Neural cell (in vitro differentiated cells): ENCODE measurements at regions not wholly inside any gene's neighbourhood (a gene's known extent, or its start where the extent isn't known, plus 50 kb on each side); places are given as distances from the start of the nearest gene placed in this dataset.

Source experiments
- H2AFZ ChIP-seq: fragments of 200-600, 300-800 bp; sonication (generic), shearing (Covaris generic); 2 replicates; pipeline ENCODE4 v1.6.0; 2014; ENCODE audit warnings: low read depth, mild to moderate bottlenecking, antibody characterized with exemption, low read length, moderate library complexity
- H3F3A ChIP-seq: fragments of 200-600 bp; shearing (Covaris generic); 2 replicates; pipeline ENCODE4 v1.6.1; 2016; ENCODE audit warnings: mild to moderate bottlenecking, moderate library complexity, mixed read lengths, antibody characterized with exemption, low read length; ENCODE audit not compliant: insufficient read depth, poor library complexity, severe bottlenecking
- H3K27ac ChIP-seq: fragments of 200-600, 300-800 bp; sonication (generic), shearing (Covaris generic); 2 replicates; pipeline ENCODE4 v1.5.1; 2014; ENCODE audit warnings: mild to moderate bottlenecking, low read length, moderate library complexity
- H3K27me3 ChIP-seq: fragments of 300-800, 200-600 bp; sonication (generic), shearing (Covaris generic); 2 replicates; pipeline ENCODE4 v1.6.0; 2014; ENCODE audit warnings: mild to moderate bottlenecking, low read depth, low read length, moderate library complexity; ENCODE audit not compliant: insufficient read depth
- H3K36me3 ChIP-seq: fragments of 300-800, 200-600 bp; sonication (generic), shearing (Covaris generic); 2 replicates; pipeline ENCODE4 v1.5.1; 2014; ENCODE audit warnings: mild to moderate bottlenecking, antibody characterized with exemption, low read length, moderate library complexity; ENCODE audit not compliant: insufficient read depth
- H3K4me2 ChIP-seq: fragments of 300-800, 200-600 bp; sonication (generic), shearing (Covaris generic); 2 replicates; pipeline ENCODE4 v1.6.0; 2014; ENCODE audit warnings: mild to moderate bottlenecking, low read length
- H3K4me3 ChIP-seq: fragments of 300-800, 200-600 bp; sonication (generic), shearing (Covaris generic); 2 replicates; pipeline ENCODE4 v1.5.1; 2014; ENCODE audit warnings: mild to moderate bottlenecking, low read length, moderate library complexity
- H3K79me2 ChIP-seq: fragments of 200-600 bp; shearing (Covaris generic); replicated peaks from 2 replicates; pipeline ENCODE4 v1.6.0; 2014; ENCODE audit warnings: mild to moderate bottlenecking, low read length, moderate library complexity; ENCODE audit not compliant: insufficient read depth
- H3K9ac ChIP-seq: fragments of 300-800, 200-600 bp; sonication (generic), shearing (Covaris generic); 2 replicates; pipeline ENCODE4 v1.6.1; 2016; ENCODE audit warnings: mild to moderate bottlenecking, low read length, mixed read lengths
- H3K9me2 ChIP-seq: fragments of 200-600 bp; shearing (Covaris generic); 2 replicates; pipeline ENCODE4 v1.6.1; 2016; ENCODE audit warnings: mild to moderate bottlenecking, low read length, mixed read lengths; ENCODE audit not compliant: insufficient read depth
- H3K9me3 ChIP-seq: fragments of 200-600, 300-800 bp; sonication (generic), shearing (Covaris generic); 2 replicates; pipeline ENCODE4 v1.6.1; 2016; ENCODE audit warnings: mild to moderate bottlenecking, mixed run types, low read length, moderate library complexity, mixed read lengths
- H4K20me1 ChIP-seq: fragments of 200-600 bp; shearing (Covaris generic); 2 replicates; pipeline ENCODE4 v1.6.1; 2016; ENCODE audit warnings: mild to moderate bottlenecking, mixed run types; ENCODE audit not compliant: insufficient read depth
- CTCF ChIP-seq: fragments of 450-650 bp; IDR thresholded peaks from 2 replicates; pipeline ENCODE4 v1.5.1; 2014; ENCODE audit warnings: antibody characterized with exemption, mild to moderate bottlenecking, moderate library complexity; ENCODE audit not compliant: poor library complexity, severe bottlenecking
- EP300 ChIP-seq: fragments of 450-650 bp; conservative IDR thresholded peaks from 2 replicates; pipeline ENCODE4 v1.6.1; 2014; ENCODE audit warnings: antibody characterized with exemption, mild to moderate bottlenecking, moderate library complexity; ENCODE audit not compliant: poor library complexity, severe bottlenecking
- EZH2 ChIP-seq: fragments of 200-600, 300-800 bp; shearing (Covaris generic), sonication (generic); IDR thresholded peaks from 2 replicates; pipeline ENCODE4 v1.6.1; 2014; ENCODE audit warnings: antibody characterized with exemption, low read length, borderline replicate concordance, mild to moderate bottlenecking; ENCODE audit not compliant: insufficient read depth, poor library complexity, severe bottlenecking
- MXI1 ChIP-seq: fragments of 450-650 bp; conservative IDR thresholded peaks from 2 replicates; pipeline ENCODE4 v1.6.1; 2014; ENCODE audit warnings: antibody characterized with exemption, mild to moderate bottlenecking; ENCODE audit not compliant: poor library complexity, severe bottlenecking
- POLR2AphosphoS5 ChIP-seq: IDR thresholded peaks from 2 replicates; pipeline ENCODE4 v1.6.1; 2012
- RAD21 ChIP-seq: fragments of 450-650 bp; conservative IDR thresholded peaks from 2 replicates; pipeline ENCODE4 v1.6.1; 2014; ENCODE audit warnings: antibody characterized with exemption, mild to moderate bottlenecking, moderate library complexity
- REST ChIP-seq: IDR thresholded peaks from 2 replicates; pipeline ENCODE4 v1.6.1; 2012; ENCODE audit warnings: borderline replicate concordance
- SMC3 ChIP-seq: fragments of 450-650 bp; conservative IDR thresholded peaks from 2 replicates; pipeline ENCODE4 v1.6.1; 2014; ENCODE audit warnings: antibody characterized with exemption, mild to moderate bottlenecking, moderate library complexity; ENCODE audit not compliant: poor library complexity
- TAF1 ChIP-seq: IDR thresholded peaks from 2 replicates; pipeline ENCODE4 v1.6.1; 2012; ENCODE audit warnings: low read depth

GRCh38 chr15:31857194-31857593, 173.1 kb upstream of the CHRNA7 start:
- H3K79me2 ChIP-seq: no peaks in the 10 kb centered on the region
- H3K4me2 ChIP-seq: no peak overlapping the region
- no peak for TF ChIP-seq CTCF
- no peak for TF ChIP-seq RAD21
- no peak for TF ChIP-seq EZH2
- TF ChIP-seq SMC3: no peak
- TF ChIP-seq MXI1: no peak
- no peak for TF ChIP-seq TAF1
- TF ChIP-seq POLR2AphosphoS5: no peak
- no peak for TF ChIP-seq REST
- TF ChIP-seq EP300: no peak
- H3K27ac ChIP-seq: no peak overlapping the region
- H3K36me3 ChIP-seq: no peaks in the 10 kb centered on the region
- no peak overlapping the region for H3K4me3 ChIP-seq
- H2AFZ ChIP-seq: no peak overlapping the region
- no peaks in the 10 kb centered on the region for H3K9me3 ChIP-seq
- H3K9me2 ChIP-seq: no peaks in the 10 kb centered on the region
- H3K27me3 ChIP-seq: no peaks in the 10 kb centered on the region
- H3K9ac ChIP-seq: no peak overlapping the region
- H4K20me1 ChIP-seq: no peaks in the 10 kb centered on the region
- H3F3A ChIP-seq: no peaks in the 10 kb centered on the region

- no peak overlapping the region for H3K27ac ChIP-seq
- H3F3A ChIP-seq: no peaks in the 10 kb centered on the region
- TF ChIP-seq EZH2 (no peak), TAF1 (no peak), REST (no peak), MXI1 (no peak), EP300 (no peak), RAD21 (no peak), CTCF (no peak)
Observed at GRCh38 chr15:31858026-31858425, 172.3 kb upstream of the CHRNA7 start.

More at GRCh38 chr15:31858026-31858425, 172.3 kb upstream of the CHRNA7 start:
- Histone ChIP-seq H3K4me3 (no peak overlapping the region), H3K36me3 (no peaks in the 10 kb centered on the region), H3K9me3 (no peaks in the 10 kb centered on the region), H3K9ac (no peak overlapping the region), H2AFZ (no peak overlapping the region), H3K27me3 (no peaks in the 10 kb centered on the region), H4K20me1 (no peaks in the 10 kb centered on the region), H3K9me2 (no peaks in the 10 kb centered on the region), H3K79me2 (no peaks in the 10 kb centered on the region), H3K4me2 (no peak overlapping the region)
